ENCODE measurements at regions not wholly inside any gene's neighbourhood (a gene's known extent, or its start where the extent isn't known, plus 50 kb on each side); places are given as distances from the start of the nearest gene placed in this dataset.

GRCh38 chr5:135117590-135117989 is 83.6 kb upstream of the PITX1 start:
- no peaks in the 10 kb centered on the region for H3K27me3 ChIP-seq (ENCODE audit: control insufficient read depth, low read length)
- H4K20me1 ChIP-seq (ENCODE audit: control insufficient read depth, insufficient read depth, low read depth, low read length) = no peaks in the 10 kb centered on the region
- no peak overlapping the region for H3K27ac ChIP-seq (ENCODE audit: low read depth, low read length)
- TF ChIP-seq CTCF (IDR thresholded peaks at IDR 0.05; ENCODE audit: low read depth, low read length, poor library complexity, severe bottlenecking) (no peak), EZH2phosphoT487 (IDR thresholded peaks at IDR 0.05; ENCODE audit: borderline replicate concordance, low read length) (no peak)
- no peak overlapping the region for H3K4me2 ChIP-seq (ENCODE audit: low read length)
- no peaks in the 10 kb centered on the region for H3K36me3 ChIP-seq (ENCODE audit: control insufficient read depth, low read length)
- H3K9me3 ChIP-seq (ENCODE audit: control insufficient read depth, insufficient read depth, low read length) = no peaks in the 10 kb centered on the region
- H3F3A ChIP-seq (ENCODE audit: control insufficient read depth, insufficient read depth) = no peaks in the 10 kb centered on the region
- peaks cover 18% of the 10 kb centered on the region for H3K4me1 ChIP-seq (ENCODE audit: control insufficient read depth, low read length)
- H3K79me2 ChIP-seq (ENCODE audit: control insufficient read depth, low read length) = no peaks in the 10 kb centered on the region
- no peak overlapping the region for H3K4me3 ChIP-seq (ENCODE audit: low read length)
- no peaks in the 10 kb centered on the region for H3K9me2 ChIP-seq (replicated peaks; ENCODE audit: control insufficient read depth, low read length)

- Histone ChIP-seq H3K27me3 (ENCODE audit: control insufficient read depth, low read length) (no peaks in the 10 kb centered on the region), H3K36me3 (ENCODE audit: control insufficient read depth, low read length) (no peaks in the 10 kb centered on the region), H3K9me2 (replicated peaks; ENCODE audit: control insufficient read depth, low read length) (no peaks in the 10 kb centered on the region), H3K27ac (ENCODE audit: low read depth, low read length) (no peak overlapping the region), H3K79me2 (ENCODE audit: control insufficient read depth, low read length) (no peaks in the 10 kb centered on the region), H3K4me3 (ENCODE audit: low read length) (no peak overlapping the region), H3K9me3 (ENCODE audit: control insufficient read depth, insufficient read depth, low read length) (no peaks in the 10 kb centered on the region), H4K20me1 (ENCODE audit: control insufficient read depth, insufficient read depth, low read depth, low read length) (no peaks in the 10 kb centered on the region), H3K4me1 (ENCODE audit: control insufficient read depth, low read length) (peaks cover 18% of the 10 kb centered on the region), H3K4me2 (ENCODE audit: low read length) (no peak overlapping the region), H3F3A (ENCODE audit: control insufficient read depth, insufficient read depth) (no peaks in the 10 kb centered on the region)
- TF ChIP-seq EZH2phosphoT487 (IDR thresholded peaks at IDR 0.05; ENCODE audit: borderline replicate concordance, low read length) (no peak), CTCF (IDR thresholded peaks at IDR 0.05; ENCODE audit: low read depth, low read length, poor library complexity, severe bottlenecking) (no peak)
Observed at GRCh38 chr5:135116160-135116561, 82.1 kb upstream of the PITX1 start.

GRCh38 chr5:135115591-135115990 is 81.6 kb upstream of the PITX1 start:
- TF ChIP-seq EZH2phosphoT487 (IDR thresholded peaks at IDR 0.05; ENCODE audit: borderline replicate concordance, low read length) = no peak
- TF ChIP-seq CTCF (IDR thresholded peaks at IDR 0.05; ENCODE audit: low read depth, low read length, poor library complexity, severe bottlenecking) = no peak
- no peaks in the 10 kb centered on the region for H4K20me1 ChIP-seq (ENCODE audit: control insufficient read depth, insufficient read depth, low read depth, low read length)
- H3K9me2 ChIP-seq (replicated peaks; ENCODE audit: control insufficient read depth, low read length) = no peaks in the 10 kb centered on the region
- no peaks in the 10 kb centered on the region for H3K36me3 ChIP-seq (ENCODE audit: control insufficient read depth, low read length)
- H3K4me2 ChIP-seq (ENCODE audit: low read length) = no peak overlapping the region
- H3K4me3 ChIP-seq (ENCODE audit: low read length) = no peak overlapping the region
- no peaks in the 10 kb centered on the region for H3K27me3 ChIP-seq (ENCODE audit: control insufficient read depth, low read length)
- H3K9me3 ChIP-seq (ENCODE audit: control insufficient read depth, insufficient read depth, low read length) = no peaks in the 10 kb centered on the region
- H3K4me1 ChIP-seq (ENCODE audit: control insufficient read depth, low read length) = peaks cover 18% of the 10 kb centered on the region
- H3K27ac ChIP-seq (ENCODE audit: low read depth, low read length) = no peak overlapping the region
- H3F3A ChIP-seq (ENCODE audit: control insufficient read depth, insufficient read depth) = no peaks in the 10 kb centered on the region
- H3K79me2 ChIP-seq (ENCODE audit: control insufficient read depth, low read length) = no peaks in the 10 kb centered on the region

GRCh38 chr5:135114759-135115158 is 80.7 kb upstream of the PITX1 start:
- Histone ChIP-seq H3K9me3 (ENCODE audit: control insufficient read depth, insufficient read depth, low read length) (no peaks in the 10 kb centered on the region), H3F3A (ENCODE audit: control insufficient read depth, insufficient read depth) (no peaks in the 10 kb centered on the region), H4K20me1 (ENCODE audit: control insufficient read depth, insufficient read depth, low read depth, low read length) (no peaks in the 10 kb centered on the region), H3K4me3 (ENCODE audit: low read length) (no peak overlapping the region), H3K9me2 (replicated peaks; ENCODE audit: control insufficient read depth, low read length) (no peaks in the 10 kb centered on the region), H3K79me2 (ENCODE audit: control insufficient read depth, low read length) (no peaks in the 10 kb centered on the region), H3K4me2 (ENCODE audit: low read length) (no peak overlapping the region), H3K36me3 (ENCODE audit: control insufficient read depth, low read length) (no peaks in the 10 kb centered on the region), H3K27me3 (ENCODE audit: control insufficient read depth, low read length) (no peaks in the 10 kb centered on the region), H3K4me1 (ENCODE audit: control insufficient read depth, low read length) (peaks cover 18% of the 10 kb centered on the region), H3K27ac (ENCODE audit: low read depth, low read length) (no peak overlapping the region)
- no peak for TF ChIP-seq EZH2phosphoT487 (IDR thresholded peaks at IDR 0.05; ENCODE audit: borderline replicate concordance, low read length)
- no peak for TF ChIP-seq CTCF (IDR thresholded peaks at IDR 0.05; ENCODE audit: low read depth, low read length, poor library complexity, severe bottlenecking)
